RWPE2 (cell line): ENCODE measurements at regions not wholly inside any gene's neighbourhood (a gene's known extent, or its start where the extent isn't known, plus 50 kb on each side); places are given as distances from the start of the nearest gene placed in this dataset.
"Not testable (repeated sequence)": the region's sequence is repeated elsewhere in the genome, so short reads cannot be mapped to it uniquely, and the experiment has no call there.

Experiments
- ATAC-seq: fragments of 200-7000 bp; cut with Tn5 transposase; 3 replicates; pipeline ENCODE4 v1.9.1; 2021; ENCODE audit warnings: low read depth
- DNase-seq: peaks from one replicate; pipeline ENCODE4 v3.0.0-alpha.2; 2020; ENCODE audit warnings: low spot score
- H3K27ac ChIP-seq: fragments of 450-650 bp; 2 replicates; pipeline ENCODE4 v1.5.1; 2017; ENCODE audit warnings: mild to moderate bottlenecking; ENCODE audit not compliant: poor library complexity, severe bottlenecking
- H3K27me3 ChIP-seq: fragments of 250-450 bp; sonication (Bioruptor Pico); 2 replicates; pipeline ENCODE4 v1.5.1; 2021; ENCODE audit warnings: mild to moderate bottlenecking, moderate library complexity; ENCODE audit not compliant: insufficient read depth, poor library complexity, severe bottlenecking
- H3K36me3 ChIP-seq: fragments of 250-450 bp; sonication (Bioruptor Pico); 2 replicates; pipeline ENCODE4 v1.5.1; 2020; ENCODE audit warnings: low read depth, mild to moderate bottlenecking, moderate library complexity
- H3K4me1 ChIP-seq: fragments of 250-450 bp; sonication (Bioruptor Pico); 2 replicates; pipeline ENCODE4 v1.5.1; 2021; ENCODE audit warnings: mild to moderate bottlenecking, moderate library complexity; ENCODE audit not compliant: insufficient read depth, poor library complexity, severe bottlenecking
- H3K4me3 ChIP-seq: fragments of 250-450 bp; sonication (Bioruptor Pico); 2 replicates; pipeline ENCODE4 v1.5.1; 2021; ENCODE audit warnings: mild to moderate bottlenecking, moderate library complexity; ENCODE audit not compliant: severe bottlenecking
- H3K9me3 ChIP-seq: fragments of 250-450 bp; sonication (Bioruptor Pico); 2 replicates; pipeline ENCODE4 v1.5.1; 2021; ENCODE audit warnings: mild to moderate bottlenecking, moderate library complexity; ENCODE audit not compliant: severe bottlenecking
- CTCF ChIP-seq: fragments of 450-650 bp; IDR thresholded peaks from one replicate; pipeline ENCODE4 v1.5.1; 2017; ENCODE audit warnings: mild to moderate bottlenecking, moderate library complexity; ENCODE audit not compliant: poor library complexity, severe bottlenecking

GRCh38 chr6:118708744-118709143 lies 57.4 kb upstream of the CEP85L start:
- Histone ChIP-seq H3K36me3 (no peaks in the 10 kb centered on the region), H3K4me3 (peak overlapping the region; percentile 16), H3K4me1 (peaks cover 40% of the 10 kb centered on the region), H3K27me3 (no peaks in the 10 kb centered on the region), H3K27ac (peak overlapping the region; percentile 88), H3K9me3 (no peaks in the 10 kb centered on the region)
- no peak for TF ChIP-seq CTCF
- DNase-seq (no peak), ATAC-seq (peak; percentile 59)

GRCh38 chr6:118708055-118708454 lies 56.7 kb upstream of the CEP85L start:
- DNase-seq: no peak
- no peak for TF ChIP-seq CTCF
- Histone ChIP-seq H3K9me3 (no peaks in the 10 kb centered on the region), H3K36me3 (no peaks in the 10 kb centered on the region), H3K27me3 (no peaks in the 10 kb centered on the region), H3K4me1 (peaks cover 38% of the 10 kb centered on the region), H3K27ac (peak overlapping the region; percentile 88), H3K4me3 (no peak overlapping the region)
- no peak for ATAC-seq

- no peak for ATAC-seq
- H3K36me3 ChIP-seq: no peaks in the 10 kb centered on the region
- no peaks in the 10 kb centered on the region for H3K27me3 ChIP-seq
- H3K4me3 ChIP-seq: no peak overlapping the region
- no peak for TF ChIP-seq CTCF
- DNase-seq: no peak
- H3K4me1 ChIP-seq: peaks cover 33% of the 10 kb centered on the region
- H3K9me3 ChIP-seq: no peaks in the 10 kb centered on the region
- no peak overlapping the region for H3K27ac ChIP-seq
These were observed 55.3 kb upstream of the CEP85L start for GRCh38 chr6:118706702-118707101.

- H3K27me3 ChIP-seq: no peaks in the 10 kb centered on the region
- DNase-seq (no peak), ATAC-seq (0 out of 3 replicates have a peak, but pooled peaks have one; percentile 4)
- no peak overlapping the region for H3K27ac ChIP-seq
- no peak for TF ChIP-seq CTCF
- no peaks in the 10 kb centered on the region for H3K36me3 ChIP-seq
- H3K9me3 ChIP-seq: no peaks in the 10 kb centered on the region
- H3K4me1 ChIP-seq: peaks cover 33% of the 10 kb centered on the region
- no peak overlapping the region for H3K4me3 ChIP-seq
These were observed 54.4 kb upstream of the CEP85L start for GRCh38 chr6:118705544-118706491.

GRCh38 chr6:118704915-118705314 lies 53.5 kb upstream of the CEP85L start:
- H3K4me3 ChIP-seq: no peak overlapping the region
- H3K36me3 ChIP-seq: no peaks in the 10 kb centered on the region
- no peak for TF ChIP-seq CTCF
- H3K4me1 ChIP-seq: peaks cover 27% of the 10 kb centered on the region
- H3K9me3 ChIP-seq: no peaks in the 10 kb centered on the region
- no peak overlapping the region for H3K27ac ChIP-seq
- no peaks in the 10 kb centered on the region for H3K27me3 ChIP-seq
- no peak for ATAC-seq
- DNase-seq: no peak

GRCh38 chr6:118701260-118701659 lies 49.9 kb upstream of the CEP85L start:
- not testable (repeated sequence) for H3K4me3 ChIP-seq, H3K27ac ChIP-seq, H3K27me3 ChIP-seq, DNase-seq, H3K36me3 ChIP-seq, ATAC-seq, H3K9me3 ChIP-seq, H3K4me1 ChIP-seq
